DMS153 treated with DMSO at 0.1 percent for 48 hours (cell line): ENCODE measurements at regions not wholly inside any gene's neighbourhood (a gene's known extent, or its start where the extent isn't known, plus 50 kb on each side); places are given as distances from the start of the nearest gene placed in this dataset.

Experiments used
- DNase-seq: peaks from one replicate; lab custom pipeline; 2025; ENCODE audit not compliant: unreplicated experiment; lab: John Stamatoyannopoulos, UW

DNA sequence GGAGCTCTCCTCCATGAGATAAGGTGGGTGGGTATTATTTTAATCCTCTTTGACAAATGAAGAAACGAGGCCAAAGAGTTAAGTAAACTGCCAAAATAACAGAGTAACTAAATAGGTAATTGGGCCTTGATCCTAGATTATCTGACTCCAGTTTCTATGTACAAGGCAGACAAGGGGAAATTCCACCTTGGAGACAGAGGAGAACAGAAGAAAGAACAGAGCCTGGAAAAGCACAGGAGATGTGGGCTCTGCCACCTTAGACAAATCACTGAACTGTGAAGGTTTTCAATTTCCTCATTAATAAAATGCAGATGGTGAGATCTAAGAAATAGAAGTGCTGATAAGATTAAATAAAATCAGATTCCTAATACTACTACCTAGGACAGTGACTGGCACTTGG is 310.2 kb upstream of the TLE3 start:
- no peak for DNase-seq

DNA sequence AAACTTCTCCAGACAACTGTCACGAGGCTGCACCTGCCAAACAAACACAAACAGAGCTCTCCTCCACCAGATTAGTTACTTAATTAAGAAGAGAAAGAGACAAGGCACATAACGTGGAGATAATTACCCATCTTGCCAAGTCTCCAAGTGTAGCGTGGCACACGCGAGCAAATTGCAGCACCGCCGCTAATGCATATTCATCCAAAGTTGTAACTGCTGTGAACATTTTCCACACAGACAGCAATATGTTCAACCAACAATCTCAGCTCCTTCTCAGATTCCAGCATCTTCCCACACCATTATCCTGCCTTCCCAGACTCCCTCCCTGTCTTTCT is 309.6 kb upstream of the TLE3 start:
- DNase-seq, result no peak

DNA sequence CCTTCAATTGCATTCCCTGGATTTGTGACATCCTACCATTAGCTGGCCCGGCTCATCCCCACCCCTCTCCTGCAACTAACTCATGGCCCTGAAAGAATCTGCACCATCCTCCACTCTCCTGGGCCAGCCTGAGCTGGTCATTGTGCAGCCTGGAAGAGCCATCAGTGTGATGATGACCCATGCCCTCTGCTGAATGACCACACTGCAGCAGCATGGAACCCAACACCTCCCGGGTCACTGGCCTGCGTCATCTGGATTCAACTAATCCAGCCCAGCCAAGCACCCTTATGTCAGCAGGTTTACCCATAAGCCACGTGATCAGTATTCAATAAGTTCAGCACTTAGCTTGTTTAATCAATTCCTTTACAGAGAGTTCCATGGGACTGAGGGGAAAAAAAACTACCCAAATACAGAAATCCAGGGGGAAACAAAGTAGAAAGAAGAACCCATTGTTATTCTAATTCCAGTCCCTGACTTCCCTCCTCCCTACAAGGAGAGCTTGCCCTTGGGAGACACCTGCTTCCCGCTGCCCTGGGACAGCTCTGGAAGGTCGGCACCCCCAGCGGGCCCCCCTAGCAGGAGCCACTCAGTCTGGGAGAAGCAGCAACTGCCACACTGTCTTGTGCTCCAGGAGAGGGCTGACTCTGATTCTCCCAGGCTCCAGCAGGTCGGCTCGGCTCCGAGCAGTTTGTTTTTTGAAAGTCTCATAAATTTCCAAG is 309.1 kb upstream of the TLE3 start:
- DNase-seq, result no peak

DNA sequence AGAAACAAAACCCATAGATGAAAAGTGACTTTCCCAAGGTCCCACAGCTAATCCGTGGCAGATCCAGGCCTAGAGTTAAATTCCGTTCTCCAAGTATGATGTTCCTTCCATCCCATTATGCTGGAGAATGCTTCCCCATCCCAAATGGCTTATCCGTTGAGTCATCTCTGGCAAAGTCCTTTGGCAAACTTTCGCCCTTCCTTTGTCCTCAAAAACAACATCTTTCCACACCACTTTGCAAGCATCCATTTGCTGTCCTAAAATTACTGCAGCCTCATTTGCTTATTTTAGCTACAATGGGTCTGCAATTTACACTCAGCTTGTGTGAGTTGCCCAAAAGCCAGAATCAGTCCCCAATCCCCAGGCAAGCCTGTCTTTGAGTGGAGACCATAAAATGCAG is 304.0 kb upstream of the TLE3 start:
- no peak for DNase-seq

DNA sequence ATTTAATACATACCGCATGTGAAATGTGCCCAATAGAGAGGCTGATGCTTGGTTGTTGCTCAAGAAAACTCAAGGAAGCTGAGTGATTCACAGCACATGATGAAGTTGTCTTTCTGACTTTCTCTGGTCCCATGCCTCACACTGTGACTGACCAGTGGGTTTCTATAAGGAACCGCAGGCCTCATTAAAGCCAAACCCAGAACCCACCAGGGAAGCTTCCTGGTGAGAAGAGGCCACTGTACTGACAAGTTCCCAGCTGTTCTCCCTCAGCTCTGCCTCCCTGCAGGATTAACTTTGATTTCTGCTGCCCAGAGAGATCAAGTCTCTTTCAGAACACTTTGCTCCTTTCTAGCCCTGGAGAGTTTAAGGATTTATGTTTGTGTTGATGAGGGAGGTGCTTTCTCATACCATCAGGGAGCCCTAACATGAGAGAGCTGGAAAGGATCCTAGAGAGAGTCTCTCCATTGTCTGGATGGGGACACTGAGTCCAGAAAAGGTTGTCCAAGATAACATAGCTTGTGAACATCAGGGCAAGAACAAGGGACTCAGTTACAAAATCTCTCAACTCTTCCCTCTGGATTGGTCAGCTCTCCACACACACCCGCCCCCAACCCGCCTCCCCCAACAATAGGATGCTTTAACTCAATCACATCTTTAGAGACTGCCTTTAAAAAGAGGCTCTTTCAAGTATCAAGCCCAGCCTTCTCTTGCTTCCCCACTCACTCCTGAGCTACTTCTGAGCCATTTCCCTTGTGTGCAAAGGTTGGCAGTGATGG is 303.2 kb upstream of the TLE3 start:
- no peak for DNase-seq

DNA sequence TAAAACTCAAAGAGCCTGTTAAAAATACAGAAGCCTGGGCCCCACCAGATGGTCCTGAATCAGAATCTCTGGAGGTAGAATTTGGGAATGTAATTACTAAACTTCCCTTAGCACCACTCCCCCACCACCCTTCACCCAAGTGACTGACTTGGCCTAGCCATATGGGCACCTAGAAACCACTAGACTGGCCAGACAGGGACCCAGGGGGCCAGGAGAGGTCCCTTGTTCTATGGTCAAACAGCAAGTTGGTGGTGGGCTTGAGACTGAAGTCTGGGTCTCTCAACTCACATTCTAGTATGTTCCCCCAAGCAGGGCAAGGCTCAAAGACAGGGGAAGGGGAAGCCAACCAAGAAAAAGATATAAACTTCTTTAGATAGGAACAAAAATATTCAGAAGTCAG is 301.5 kb upstream of the TLE3 start:
- no peak for DNase-seq

DNA sequence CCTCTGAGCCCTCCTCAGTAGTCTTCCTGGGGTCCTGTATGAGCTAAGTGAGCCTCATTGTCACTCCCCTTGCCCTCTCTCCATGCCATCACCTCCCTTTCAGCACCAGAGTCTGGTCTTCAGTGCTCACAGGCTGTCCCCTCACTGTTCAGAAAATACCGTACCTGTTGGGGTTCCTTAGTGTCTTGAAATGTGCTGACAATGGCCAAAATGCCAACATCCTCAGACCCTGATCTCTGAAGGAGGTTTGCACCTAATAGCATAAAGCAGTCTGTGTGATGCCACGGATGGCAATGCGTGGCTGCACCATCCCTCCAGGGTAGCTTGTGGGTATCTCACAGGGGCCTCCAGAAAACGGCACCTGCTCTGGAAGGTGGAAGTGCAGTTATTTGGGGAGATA is 301.0 kb upstream of the TLE3 start:
- DNase-seq, result no peak

DNA sequence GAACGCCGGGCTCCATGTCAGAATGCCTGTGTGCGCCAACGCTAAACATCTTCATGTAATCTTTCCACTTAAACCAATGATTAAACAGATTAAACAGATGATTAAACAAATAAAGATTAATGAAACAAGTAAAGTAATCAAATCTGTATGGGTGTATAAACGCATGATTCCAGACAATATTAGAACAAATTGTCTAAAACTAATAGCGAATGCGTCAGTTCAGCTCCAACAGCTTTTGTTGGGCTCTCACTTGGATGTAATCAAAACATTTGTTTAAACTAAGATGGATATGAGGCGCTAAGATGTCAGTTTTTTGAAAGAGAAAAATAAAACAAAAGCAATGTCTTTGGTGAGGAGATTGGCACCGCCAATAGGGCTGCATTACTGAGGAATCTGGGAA is 299.1 kb upstream of the TLE3 start:
- DNase-seq, result no peak

DNA sequence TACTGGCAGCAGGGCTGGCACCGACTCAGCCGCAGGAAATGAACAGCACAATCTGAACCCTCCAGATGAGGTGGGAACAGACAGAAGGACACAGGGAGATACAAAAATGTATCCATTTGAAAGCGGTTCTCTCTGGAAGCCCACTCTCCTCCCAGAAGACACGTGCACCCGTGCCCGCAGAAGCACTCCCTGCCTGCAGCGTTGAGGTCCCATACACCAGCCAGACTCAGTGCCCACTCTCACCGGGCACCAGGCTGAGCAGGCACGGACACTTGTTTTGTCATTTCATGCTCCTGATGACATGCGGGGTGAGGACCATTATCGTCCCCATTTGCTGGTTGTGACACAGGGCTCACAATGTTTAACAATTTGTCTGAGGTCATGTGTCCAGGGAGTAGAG is 297.4 kb upstream of the TLE3 start:
- no peak for DNase-seq

DNA sequence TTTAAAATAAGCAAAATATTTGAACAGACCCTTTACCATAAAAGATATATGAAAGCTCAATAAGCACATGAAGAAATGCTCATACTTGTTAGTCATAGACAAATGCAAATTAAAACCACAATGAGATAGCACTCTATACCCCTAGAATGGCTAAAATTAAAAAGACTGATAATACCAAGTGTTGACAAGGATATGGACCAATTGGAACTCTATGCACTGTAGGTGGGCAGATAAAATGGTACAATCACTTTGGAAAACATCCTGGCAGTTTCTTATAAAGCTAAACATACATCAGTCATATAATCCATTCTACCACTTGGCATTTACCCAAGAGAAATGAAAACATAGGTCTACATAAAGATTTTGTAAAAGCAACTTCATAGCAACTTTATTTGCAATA is 293.0 kb upstream of the TLE3 start:
- no peak for DNase-seq

DNA sequence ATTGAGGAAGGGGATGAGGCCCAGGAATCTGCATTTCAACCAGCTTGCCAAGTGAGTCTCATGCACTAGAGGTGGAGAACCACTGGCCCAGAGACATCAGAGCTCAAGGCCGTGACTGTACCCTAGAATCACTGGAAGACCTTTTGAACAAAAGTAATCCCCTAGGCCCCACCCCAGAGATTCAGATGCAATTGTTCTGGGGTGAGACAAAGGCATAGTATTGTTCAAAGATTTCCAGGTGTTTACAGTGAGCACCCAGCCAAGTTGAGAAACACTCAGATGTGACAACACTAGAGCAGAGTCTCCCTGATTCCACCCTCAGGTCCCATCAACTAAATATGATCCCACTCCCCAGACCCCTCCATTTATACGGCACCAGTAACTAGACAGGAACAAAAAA is 290.3 kb upstream of the TLE3 start:
- no peak for DNase-seq

DNA sequence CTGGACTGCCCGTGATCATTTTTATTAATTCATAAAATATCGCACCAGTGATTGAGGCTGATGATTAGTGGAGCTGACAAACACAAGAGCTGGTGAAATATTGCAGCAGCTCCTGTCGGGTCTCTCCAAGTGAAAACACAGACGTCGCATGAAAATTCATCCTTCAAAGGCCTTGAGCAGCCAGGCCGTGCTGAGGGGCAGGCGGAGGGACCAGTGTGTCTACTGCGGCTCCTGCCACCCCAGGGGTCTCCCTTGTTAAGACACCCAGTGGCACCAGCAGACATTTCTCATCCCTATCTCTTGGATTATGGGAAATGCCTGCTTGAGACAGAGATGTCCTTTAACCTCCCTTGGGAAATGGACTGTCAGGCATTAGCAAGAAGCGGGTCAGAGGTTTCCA is 289.4 kb upstream of the TLE3 start:
- no peak for DNase-seq

DNA sequence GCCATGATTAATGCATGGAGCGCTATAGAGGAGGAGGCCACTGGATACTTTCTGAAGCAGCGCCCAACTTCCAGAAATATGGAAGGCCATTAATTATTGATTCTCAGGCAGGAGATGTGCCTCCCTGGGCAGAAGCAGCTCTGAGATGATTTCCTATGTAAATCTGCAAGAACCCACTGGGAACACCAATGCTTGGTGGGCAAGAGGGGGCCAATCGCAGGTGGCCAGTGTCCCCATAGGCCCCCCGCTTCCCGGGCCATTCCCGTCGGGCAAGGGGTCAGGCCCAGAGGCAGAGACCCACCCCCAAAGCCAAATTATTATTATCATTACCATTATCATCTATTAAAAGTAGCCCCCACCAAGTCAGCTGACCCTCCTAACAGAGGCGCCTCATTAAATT is 288.0 kb upstream of the TLE3 start:
- no peak for DNase-seq

DNA sequence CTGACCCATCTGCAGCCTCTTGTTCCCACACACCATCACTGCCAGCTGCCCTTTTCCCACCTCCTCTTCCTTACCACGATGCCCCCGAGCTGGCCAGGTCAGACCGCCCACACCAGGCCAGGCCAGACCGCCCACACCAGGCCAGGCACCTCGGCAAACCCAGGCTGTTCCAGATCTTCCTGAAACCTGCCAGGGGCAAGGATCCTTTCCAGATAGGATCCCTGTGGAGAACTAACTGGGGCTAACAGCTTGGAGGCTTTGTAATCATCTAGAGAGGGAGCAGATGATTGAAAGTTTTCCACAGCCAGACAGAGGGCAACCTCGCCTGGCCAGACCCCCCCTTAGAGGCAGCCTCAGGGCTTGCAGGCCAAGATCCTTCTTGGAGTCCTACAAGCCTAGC is 287.3 kb upstream of the TLE3 start:
- no peak for DNase-seq

DNA sequence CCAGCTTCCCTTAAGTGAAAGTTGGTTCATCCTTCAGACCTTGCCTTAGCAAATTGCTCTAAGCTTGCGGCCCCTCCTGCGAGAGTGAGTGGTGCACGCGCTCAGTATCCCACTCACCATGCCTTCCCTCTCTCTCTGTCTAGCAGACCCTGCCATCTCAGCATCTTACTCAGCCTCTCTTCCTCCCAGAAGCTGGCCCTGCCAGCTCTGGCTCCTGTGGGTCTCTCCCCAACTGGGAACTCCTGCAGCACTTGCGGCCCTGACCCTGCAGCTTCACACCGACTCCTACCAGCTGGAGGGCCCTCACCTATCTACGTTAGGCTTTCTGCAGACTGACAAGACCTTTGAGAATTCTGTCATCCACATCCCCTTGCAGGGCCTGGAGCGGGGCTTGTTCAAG is 286.1 kb upstream of the TLE3 start:
- DNase-seq, result no peak

DNA sequence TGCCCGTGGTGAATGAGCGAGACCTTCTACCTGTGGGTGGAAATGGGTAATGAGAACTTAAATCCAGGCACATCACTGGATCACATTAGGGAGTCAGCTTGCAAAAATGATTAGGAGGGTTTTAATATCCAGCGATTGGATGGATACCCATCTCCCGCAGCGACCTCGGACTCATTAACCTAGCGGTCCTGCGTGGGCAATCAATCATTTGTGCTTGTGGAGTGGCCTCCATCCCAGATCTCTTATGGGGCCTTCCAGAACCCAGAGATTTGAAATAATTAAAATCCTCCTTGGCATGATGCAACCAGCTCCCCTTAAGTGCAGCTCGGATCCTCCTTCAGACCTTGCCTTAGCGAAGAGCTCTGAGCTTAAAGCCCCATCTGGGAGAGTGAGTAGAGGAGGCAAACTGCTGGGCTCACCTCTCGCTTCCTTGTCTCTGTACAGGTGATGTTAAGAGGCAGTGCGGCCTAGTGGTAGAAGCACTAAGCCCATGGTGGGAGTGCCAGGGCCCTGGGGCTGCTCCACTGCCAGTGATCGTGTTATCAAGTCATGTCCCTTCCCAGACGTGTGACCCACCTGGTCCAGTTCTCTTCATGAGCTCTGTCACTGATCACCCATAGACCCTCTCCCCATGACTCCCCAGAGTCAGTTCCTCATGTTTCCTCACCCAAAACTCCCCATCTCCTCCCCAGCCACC is 285.2 kb upstream of the TLE3 start:
- no peak for DNase-seq

DNA sequence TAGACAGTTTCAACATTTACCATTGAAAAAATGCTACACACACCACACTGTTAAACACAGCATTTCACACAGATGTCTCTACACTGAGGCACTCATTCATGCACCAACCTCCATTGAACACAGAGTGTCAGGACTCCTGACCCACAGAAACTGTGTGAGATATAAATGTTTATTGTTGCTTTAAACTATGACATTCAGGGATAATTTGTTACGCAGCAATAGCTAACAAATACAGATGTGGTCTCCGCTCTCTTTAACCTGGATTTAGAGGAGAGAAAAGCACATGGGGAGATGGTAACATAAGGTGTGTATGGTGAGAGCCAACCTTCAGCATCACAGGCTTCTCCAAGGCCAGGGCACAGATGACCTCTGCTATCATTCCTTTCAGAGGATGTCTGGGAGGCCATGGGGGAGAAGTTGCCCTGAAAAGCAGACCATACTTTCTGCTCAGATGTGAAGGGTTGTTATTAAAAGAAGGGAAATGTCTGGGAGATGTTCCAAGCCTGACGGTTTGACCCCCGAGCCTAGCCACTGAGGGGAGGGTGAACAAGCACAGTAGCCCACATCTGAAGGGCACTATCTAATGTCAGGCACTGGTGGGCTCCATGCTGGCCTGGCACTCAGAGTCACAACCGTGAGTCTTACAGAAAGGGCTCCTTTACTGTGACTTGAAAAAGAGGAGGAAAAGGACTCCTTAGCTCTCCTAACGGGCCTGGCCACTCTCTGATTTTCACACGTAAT is 284.5 kb upstream of the TLE3 start:
- DNase-seq, result no peak

DNA sequence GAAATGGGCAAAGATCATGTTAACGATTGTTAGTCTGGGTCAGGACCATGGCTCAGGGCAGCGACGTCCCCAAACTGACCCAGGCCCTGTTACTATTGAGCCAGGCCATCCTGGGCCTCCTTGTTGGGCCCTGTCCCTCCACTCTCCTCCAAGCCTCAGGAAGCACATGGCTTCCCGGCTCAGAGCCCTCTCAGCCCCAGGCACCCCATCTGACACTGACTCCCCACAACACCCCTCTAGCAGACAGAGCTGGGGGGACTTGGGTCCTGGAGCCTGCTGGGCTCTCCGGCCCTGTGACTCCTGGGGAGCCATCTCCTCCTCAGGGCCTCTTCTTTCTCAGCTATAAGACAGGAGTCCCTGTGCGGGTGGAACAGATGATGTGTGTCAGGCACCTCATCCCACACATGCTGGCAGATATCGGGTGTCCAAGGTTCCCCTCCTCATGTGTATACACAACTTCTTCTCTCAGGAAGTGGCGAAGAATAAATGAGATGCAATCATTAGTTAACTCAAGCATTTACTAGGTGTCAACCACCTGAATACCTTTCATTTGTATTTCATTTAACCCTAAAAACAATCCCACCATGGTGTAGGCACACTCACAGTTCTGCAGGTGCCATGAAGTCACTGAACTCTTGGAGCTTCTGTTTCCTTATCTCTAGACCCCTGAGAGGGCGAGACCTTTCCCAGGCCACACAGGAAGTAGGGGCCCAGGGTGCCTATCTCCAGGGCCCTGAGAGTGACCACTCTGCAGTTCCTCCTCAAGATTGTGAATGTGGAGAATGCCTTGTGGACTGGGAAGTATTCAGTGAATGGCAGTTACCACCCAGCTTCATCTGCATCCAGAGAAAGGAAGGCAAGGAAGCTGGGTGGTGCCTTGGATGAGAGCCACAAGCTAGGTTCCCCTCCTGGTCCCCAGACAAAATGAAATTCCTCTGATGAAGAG is 282.5 kb upstream of the TLE3 start:
- DNase-seq, result no peak

DNA sequence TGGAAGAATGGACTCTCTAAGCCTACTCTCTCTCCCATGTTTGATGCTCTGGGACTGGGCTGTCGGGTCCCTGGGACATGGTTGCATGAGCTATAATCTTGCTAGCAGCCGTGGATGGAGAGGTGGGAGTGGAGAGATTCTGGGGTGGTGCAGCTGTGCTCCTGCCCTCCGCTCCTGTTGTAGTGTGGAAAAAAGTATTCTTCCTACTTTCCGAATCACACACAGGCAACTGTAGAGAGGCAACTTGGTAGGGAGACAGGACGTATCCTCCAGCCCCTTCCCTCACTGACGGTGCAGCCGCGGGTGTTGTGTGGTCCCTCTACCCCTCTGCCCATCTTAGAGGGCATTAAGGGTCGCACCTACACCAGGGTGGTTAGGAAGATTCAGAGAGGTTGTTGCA is 281.4 kb upstream of the TLE3 start:
- DNase-seq, result no peak

DNA sequence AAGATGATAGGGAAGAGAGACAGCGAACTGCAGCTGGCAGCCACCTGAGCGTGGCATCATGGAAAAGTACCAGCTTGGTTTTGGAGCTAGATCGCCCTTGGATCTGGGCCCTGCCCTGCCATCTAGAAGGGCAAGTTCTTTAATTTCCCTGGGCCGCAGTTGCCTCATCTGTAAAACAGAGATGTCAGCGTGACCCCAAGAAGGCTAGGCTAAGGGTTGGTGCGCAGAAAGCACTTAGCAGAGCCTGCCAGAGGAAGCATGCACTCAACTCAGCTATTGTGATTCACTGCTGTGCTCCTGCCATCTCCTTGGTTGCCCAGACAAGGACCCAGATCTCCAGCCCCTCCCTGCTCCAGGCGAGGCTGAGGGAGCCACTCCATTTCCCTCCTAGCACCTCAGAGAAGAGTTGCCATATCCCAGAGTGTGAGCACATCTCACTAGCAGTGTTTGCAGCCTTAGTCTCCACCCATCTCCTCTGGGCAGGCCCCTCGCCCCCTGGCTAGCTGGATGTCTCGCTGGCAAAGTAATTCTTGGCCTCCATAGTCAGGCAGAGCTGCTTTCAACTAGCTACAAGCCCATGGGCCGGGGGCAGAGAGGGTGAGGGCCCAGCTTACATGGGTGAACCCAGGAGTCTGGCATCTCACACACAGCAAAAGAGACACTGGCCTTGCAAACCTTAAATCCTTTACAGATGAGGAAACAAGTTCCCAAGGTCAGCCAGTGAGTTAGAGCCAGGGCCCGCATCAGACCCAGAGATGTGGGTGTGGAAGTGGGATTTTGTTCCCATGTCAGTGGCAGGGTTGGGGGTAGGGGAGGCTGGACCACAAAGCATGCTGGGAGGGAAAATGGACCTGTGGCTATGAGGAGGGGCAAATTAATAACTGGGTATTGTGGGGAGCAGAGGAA is 280.7 kb upstream of the TLE3 start:
- no peak for DNase-seq
